IMR-90 (cell line): ENCODE measurements at regions not wholly inside any gene's neighbourhood (a gene's known extent, or its start where the extent isn't known, plus 50 kb on each side); places are given as distances from the start of the nearest gene placed in this dataset.

Experiments used
- BHLHE40 ChIP-seq: fragments of 150-350 bp; IDR thresholded peaks from 2 replicates; pipeline ENCODE4 v1.6.1; 2016; ENCODE audit warnings: mild to moderate bottlenecking, low read depth, low read length
- CTCF ChIP-seq: conservative IDR thresholded peaks from 2 replicates; pipeline ENCODE4 v1.5.1; 2012; ENCODE audit warnings: mild to moderate bottlenecking, low read depth, low read length, improper control_type of control experiment
- RAD21 ChIP-seq: IDR thresholded peaks from 2 replicates; pipeline ENCODE4 v1.6.1; 2012; ENCODE audit warnings: low read length, improper control_type of control experiment
- SMC3 ChIP-seq: fragments of 150-350 bp; IDR thresholded peaks from 2 replicates; pipeline ENCODE4 v1.6.1; 2016; ENCODE audit warnings: low read depth, mild to moderate bottlenecking, antibody characterized with exemption, low read length, moderate library complexity
- TF ChIP-seq, protein P1 (sequence below): fragments of 150-350 bp; IDR thresholded peaks from 2 replicates; pipeline ENCODE4 v1.6.1; 2017; ENCODE audit warnings: mild to moderate bottlenecking, antibody characterized with exemption, low read length, low read depth

DNA sequence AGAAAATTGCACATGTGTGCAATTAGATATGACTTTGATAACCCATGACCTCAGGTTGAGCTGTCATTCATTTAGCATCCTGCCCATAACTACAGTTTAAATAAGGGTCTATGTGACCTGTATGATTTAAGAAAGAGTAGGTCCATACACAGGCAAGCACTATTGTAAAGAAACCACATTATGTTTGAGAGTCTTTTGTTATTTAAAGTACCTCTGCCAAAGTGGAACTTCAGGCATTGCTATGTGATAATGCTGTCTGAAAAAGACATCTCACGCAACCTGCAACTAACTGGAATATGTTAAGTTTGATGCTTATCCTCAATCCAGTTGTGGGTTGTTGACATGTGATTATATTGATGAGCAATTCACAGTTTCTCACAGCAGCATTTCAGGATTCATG, 317.0 kb downstream of the TMEM161B start:
- TF ChIP-seq CTCF = no peak
- TF ChIP-seq BHLHE40 = no peak
- no peak for TF ChIP-seq SMC3
- TF ChIP-seq RAD21 = no peak
- TF ChIP-seq, protein P1, sequence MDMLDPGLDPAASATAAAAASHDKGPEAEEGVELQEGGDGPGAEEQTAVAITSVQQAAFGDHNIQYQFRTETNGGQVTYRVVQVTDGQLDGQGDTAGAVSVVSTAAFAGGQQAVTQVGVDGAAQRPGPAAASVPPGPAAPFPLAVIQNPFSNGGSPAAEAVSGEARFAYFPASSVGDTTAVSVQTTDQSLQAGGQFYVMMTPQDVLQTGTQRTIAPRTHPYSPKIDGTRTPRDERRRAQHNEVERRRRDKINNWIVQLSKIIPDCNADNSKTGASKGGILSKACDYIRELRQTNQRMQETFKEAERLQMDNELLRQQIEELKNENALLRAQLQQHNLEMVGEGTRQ = no peak
